HG02938 (cell line): ENCODE measurements at regions not wholly inside any gene's neighbourhood (a gene's known extent, or its start where the extent isn't known, plus 50 kb on each side); places are given as distances from the start of the nearest gene placed in this dataset.
"Not testable (repeated sequence)": the region's sequence is repeated elsewhere in the genome, so short reads cannot be mapped to it uniquely, and the experiment has no call there.

ENCODE experiments used
- ATAC-seq: cut with Tn5 transposase; IDR thresholded peaks from one replicate; pipeline ENCODE4 v1.9.1; 2021; ENCODE audit warnings: mild to moderate bottlenecking, moderate library complexity; ENCODE audit not compliant: unreplicated experiment

- no peak for ATAC-seq
Measured at GRCh38 chr16:87108278-87108677, 208.9 kb downstream of the C16orf95 start.

GRCh38 chr16:87108941-87109340, 208.3 kb downstream of the C16orf95 start:
- ATAC-seq, result no peak

- ATAC-seq, result no peak
Measured at GRCh38 chr16:87114832-87115231, 202.4 kb downstream of the C16orf95 start.

GRCh38 chr16:87115646-87116045, 201.5 kb downstream of the C16orf95 start:
- ATAC-seq, result no peak

GRCh38 chr16:87117936-87118335, 199.3 kb downstream of the C16orf95 start:
- no peak for ATAC-seq

- ATAC-seq, result no peak
Measured at GRCh38 chr16:87119168-87119567, 198.0 kb downstream of the C16orf95 start.

GRCh38 chr16:87119748-87120147, 197.4 kb downstream of the C16orf95 start:
- ATAC-seq, result no peak

- no peak for ATAC-seq
Measured at GRCh38 chr16:87121816-87122215, 195.4 kb downstream of the C16orf95 start.

GRCh38 chr16:87123356-87124001, 193.7 kb downstream of the C16orf95 start:
- ATAC-seq, result no peak

- not testable (repeated sequence) for ATAC-seq
Measured at GRCh38 chr16:87124405-87124804, 192.8 kb downstream of the C16orf95 start.

GRCh38 chr16:87125206-87126155, 191.7 kb downstream of the C16orf95 start:
- ATAC-seq, result no peak

- no peak for ATAC-seq
Measured at GRCh38 chr16:87126403-87127025, 190.7 kb downstream of the C16orf95 start.

- no peak for ATAC-seq
Measured at GRCh38 chr16:87127061-87127765, 190.0 kb downstream of the C16orf95 start.

- ATAC-seq, result no peak
Measured at GRCh38 chr16:87127766-87128147, 189.4 kb downstream of the C16orf95 start.

GRCh38 chr16:87129771-87130170, 187.4 kb downstream of the C16orf95 start:
- ATAC-seq, result no peak

GRCh38 chr16:87131061-87131995, 185.9 kb downstream of the C16orf95 start:
- ATAC-seq, result no peak

GRCh38 chr16:87131996-87132345, 185.2 kb downstream of the C16orf95 start:
- no peak for ATAC-seq

GRCh38 chr16:87132361-87133014, 184.7 kb downstream of the C16orf95 start:
- no peak for ATAC-seq

GRCh38 chr16:87133112-87133850, 183.9 kb downstream of the C16orf95 start:
- no peak for ATAC-seq
